ENCODE measurements at regions not wholly inside any gene's neighbourhood (a gene's known extent, or its start where the extent isn't known, plus 50 kb on each side); places are given as distances from the start of the nearest gene placed in this dataset.

DNA sequence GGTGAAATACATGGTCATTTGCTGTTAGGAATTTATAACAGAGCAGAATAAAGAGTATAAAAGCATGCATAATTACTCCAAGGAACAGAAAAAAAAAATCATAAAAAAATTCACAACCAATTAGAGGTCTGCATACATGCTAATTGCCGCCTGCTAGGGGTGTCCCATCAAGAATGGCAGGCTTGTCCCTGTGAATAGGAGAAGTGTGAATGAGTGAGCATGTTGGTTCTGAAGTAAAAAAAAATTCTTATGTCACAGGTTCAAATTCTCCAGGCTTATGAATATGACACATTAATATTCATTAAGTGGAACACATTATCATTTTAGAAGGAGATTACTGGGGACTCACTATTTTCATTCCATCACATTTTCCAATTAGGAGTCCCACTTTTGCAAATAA, 822.7 kb downstream of the NTRK3 start:
- Histone ChIP-seq H3K4me1 (no peaks in the 10 kb centered on the region), H3K4me3 (no peak overlapping the region), H3K9me3 (peaks cover 0 to 5% (median 2%) of the 10 kb centered on the region in 8 donors), H3K27me3 (replicated peaks in 1 of 7) (no peaks in the 10 kb centered on the region), H3K27ac (no peak overlapping the region), H3K36me3 (no peaks in the 10 kb centered on the region)
- DNase-seq: no peak
- TF ChIP-seq POLR2AphosphoS5 (IDR thresholded peaks at IDR 0.05): no peak
- no peak for TF ChIP-seq POLR2A (IDR thresholded peaks at IDR 0.05)
- TF ChIP-seq, protein P1, sequence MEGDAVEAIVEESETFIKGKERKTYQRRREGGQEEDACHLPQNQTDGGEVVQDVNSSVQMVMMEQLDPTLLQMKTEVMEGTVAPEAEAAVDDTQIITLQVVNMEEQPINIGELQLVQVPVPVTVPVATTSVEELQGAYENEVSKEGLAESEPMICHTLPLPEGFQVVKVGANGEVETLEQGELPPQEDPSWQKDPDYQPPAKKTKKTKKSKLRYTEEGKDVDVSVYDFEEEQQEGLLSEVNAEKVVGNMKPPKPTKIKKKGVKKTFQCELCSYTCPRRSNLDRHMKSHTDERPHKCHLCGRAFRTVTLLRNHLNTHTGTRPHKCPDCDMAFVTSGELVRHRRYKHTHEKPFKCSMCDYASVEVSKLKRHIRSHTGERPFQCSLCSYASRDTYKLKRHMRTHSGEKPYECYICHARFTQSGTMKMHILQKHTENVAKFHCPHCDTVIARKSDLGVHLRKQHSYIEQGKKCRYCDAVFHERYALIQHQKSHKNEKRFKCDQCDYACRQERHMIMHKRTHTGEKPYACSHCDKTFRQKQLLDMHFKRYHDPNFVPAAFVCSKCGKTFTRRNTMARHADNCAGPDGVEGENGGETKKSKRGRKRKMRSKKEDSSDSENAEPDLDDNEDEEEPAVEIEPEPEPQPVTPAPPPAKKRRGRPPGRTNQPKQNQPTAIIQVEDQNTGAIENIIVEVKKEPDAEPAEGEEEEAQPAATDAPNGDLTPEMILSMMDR (IDR thresholded peaks at IDR 0.05 in 8 of 11, conservative IDR thresholded peaks at IDR 0.05 in 3 of 11): no peak
- intact Hi-C loops (cut with DNase I; ENCODE audit: low total_unique reads): no loop called here
- WGBS, 5 donors: 73 to 93% (median 89%) methylated on average over 1 of the region's 1 CpG

DNA sequence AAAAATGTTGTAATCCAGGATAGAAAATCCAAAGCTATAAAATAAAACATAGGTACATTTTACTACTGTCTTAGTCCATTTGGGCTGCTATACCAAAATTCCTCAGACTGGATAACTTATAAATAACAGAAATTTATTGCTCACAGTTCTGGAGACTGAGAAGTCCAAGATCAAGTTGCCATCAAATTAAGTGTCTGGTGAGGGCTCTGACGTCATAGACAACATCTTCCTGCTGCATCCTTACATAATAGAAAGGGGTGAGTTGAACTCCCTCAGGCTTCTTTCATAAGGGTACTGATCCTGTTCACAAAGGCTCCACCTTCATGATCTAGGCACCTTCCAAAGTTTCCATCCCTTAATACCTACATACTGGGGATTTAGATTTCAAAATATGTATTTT, 826.8 kb downstream of the NTRK3 start:
- WGBS, 5 donors: 27 to 70% (median 66%) methylated on average over 1 of the region's 1 CpG
- TF ChIP-seq POLR2AphosphoS5 (IDR thresholded peaks at IDR 0.05) (no peak), POLR2A (IDR thresholded peaks at IDR 0.05) (no peak)
- intact Hi-C loops (cut with DNase I; ENCODE audit: low total_unique reads): no loop called here
- no peak for DNase-seq
- Histone ChIP-seq H3K9me3 (peaks cover 0 to 4% (median 0%) of the 10 kb centered on the region in 8 donors), H3K27ac (no peak overlapping the region), H3K4me1 (no peaks in the 10 kb centered on the region), H3K36me3 (no peaks in the 10 kb centered on the region), H3K4me3 (no peak overlapping the region), H3K27me3 (replicated peaks in 1 of 7) (no peaks in the 10 kb centered on the region)

DNA sequence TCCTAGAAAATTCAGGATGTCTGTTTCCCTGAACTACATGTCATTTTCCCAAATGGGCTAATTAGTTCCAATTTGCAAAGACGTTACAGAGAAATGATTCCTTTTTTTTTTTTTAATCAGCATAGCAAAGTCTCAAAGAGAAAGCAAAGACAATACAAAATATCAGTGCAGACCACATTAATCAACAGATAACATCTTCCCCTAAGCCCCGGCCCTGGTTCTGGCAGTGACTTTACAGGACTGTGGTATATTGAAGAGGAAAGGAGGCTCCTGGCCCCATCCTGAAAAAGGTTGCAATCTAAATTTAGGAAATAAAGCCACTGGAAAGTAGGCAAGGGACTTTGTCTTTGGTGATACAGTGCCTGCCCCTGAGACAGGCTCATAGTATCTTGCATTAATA, 836.5 kb downstream of the NTRK3 start:
- no peaks in the 10 kb centered on the region for H3K9me3 ChIP-seq
- DNase-seq: no peak
- no peaks in the 10 kb centered on the region for H3K4me1 ChIP-seq
- TF ChIP-seq POLR2A (IDR thresholded peaks at IDR 0.05) (no peak), POLR2AphosphoS5 (IDR thresholded peaks at IDR 0.05) (no peak)
- TF ChIP-seq, protein P1 (IDR thresholded peaks at IDR 0.05 in 8 of 11, conservative IDR thresholded peaks at IDR 0.05 in 3 of 11): no peak
- intact Hi-C loops (cut with DNase I; ENCODE audit: low total_unique reads): no loop called here
- no peak overlapping the region for H3K27ac ChIP-seq
- 35 to 47% (median 41%) methylated on average over 2 of the region's 2 CpGs for WGBS, 5 donors
- no peaks in the 10 kb centered on the region for H3K27me3 ChIP-seq (replicated peaks in 1 of 7)
- no peaks in the 10 kb centered on the region for H3K36me3 ChIP-seq
- H3K4me3 ChIP-seq: no peak overlapping the region

- Histone ChIP-seq H3K4me1 (no peaks in the 10 kb centered on the region), H3K36me3 (no peaks in the 10 kb centered on the region), H3K27me3 (replicated peaks in 1 of 7) (no peaks in the 10 kb centered on the region), H3K9me3 (no peaks in the 10 kb centered on the region), H3K27ac (no peak overlapping the region), H3K4me3 (no peak overlapping the region)
- intact Hi-C loops (cut with DNase I; ENCODE audit: low total_unique reads): no loop called here
- TF ChIP-seq, protein P1 (IDR thresholded peaks at IDR 0.05 in 8 of 11, conservative IDR thresholded peaks at IDR 0.05 in 3 of 11): no peak
- no peak for TF ChIP-seq POLR2A (IDR thresholded peaks at IDR 0.05)
- TF ChIP-seq POLR2AphosphoS5 (IDR thresholded peaks at IDR 0.05): no peak
- no peak for DNase-seq
- WGBS, 5 donors: 68 to 85% (median 77%) methylated on average over 1 of the region's 1 CpG
Observed at GRCh38 chr15:87419344-87419743, 837.2 kb downstream of the NTRK3 start.
